ENCODE measurements at regions not wholly inside any gene's neighbourhood (a gene's known extent, or its start where the extent isn't known, plus 50 kb on each side); places are given as distances from the start of the nearest gene placed in this dataset.

- peak; percentile 85 for DNase-seq (ENCODE audit: extremely low read depth, low read depth, low spot score)
Measured at GRCh38 chrX:13110433-13111324, 66.3 kb upstream of the FAM9C start.

GRCh38 chrX:13109817-13110216 lies 65.4 kb upstream of the FAM9C start:
- DNase-seq (ENCODE audit: extremely low read depth, low read depth, low spot score) = no peak

GRCh38 chrX:13103914-13104274 lies 59.5 kb upstream of the FAM9C start:
- DNase-seq (ENCODE audit: extremely low read depth, low read depth, low spot score) = no peak

GRCh38 chrX:13103188-13103913 lies 58.9 kb upstream of the FAM9C start:
- DNase-seq (ENCODE audit: extremely low read depth, low read depth, low spot score) = no peak

GRCh38 chrX:13102636-13103035 lies 58.2 kb upstream of the FAM9C start:
- no peak for DNase-seq (ENCODE audit: extremely low read depth, low read depth, low spot score)

GRCh38 chrX:13101441-13102139 lies 57.2 kb upstream of the FAM9C start:
- no peak for DNase-seq (ENCODE audit: extremely low read depth, low read depth, low spot score)

- no peak for DNase-seq (ENCODE audit: extremely low read depth, low read depth, low spot score)
Measured at GRCh38 chrX:13099121-13099520, 54.7 kb upstream of the FAM9C start.

- no peak for DNase-seq (ENCODE audit: extremely low read depth, low read depth, low spot score)
Measured at GRCh38 chrX:13096728-13097127, 52.3 kb upstream of the FAM9C start.

- DNase-seq (ENCODE audit: extremely low read depth, low read depth, low spot score) = no peak
Measured at GRCh38 chrX:13094828-13095341, 50.5 kb upstream of the FAM9C start.

GRCh38 chrX:13094374-13094773 lies 50.0 kb upstream of the FAM9C start:
- no peak for DNase-seq (ENCODE audit: extremely low read depth, low read depth, low spot score)

All from glomerular endothelial cell (primary cell).